HG03108 (cell line): ENCODE measurements at regions not wholly inside any gene's neighbourhood (a gene's known extent, or its start where the extent isn't known, plus 50 kb on each side); places are given as distances from the start of the nearest gene placed in this dataset.
"Not testable (repeated sequence)": the region's sequence is repeated elsewhere in the genome, so short reads cannot be mapped to it uniquely, and the experiment has no call there.

Experiments used
- ATAC-seq: cut with Tn5 transposase; IDR thresholded peaks from one replicate; pipeline ENCODE4 v1.9.1; 2021; ENCODE audit warnings: moderate library complexity; ENCODE audit not compliant: unreplicated experiment

DNA sequence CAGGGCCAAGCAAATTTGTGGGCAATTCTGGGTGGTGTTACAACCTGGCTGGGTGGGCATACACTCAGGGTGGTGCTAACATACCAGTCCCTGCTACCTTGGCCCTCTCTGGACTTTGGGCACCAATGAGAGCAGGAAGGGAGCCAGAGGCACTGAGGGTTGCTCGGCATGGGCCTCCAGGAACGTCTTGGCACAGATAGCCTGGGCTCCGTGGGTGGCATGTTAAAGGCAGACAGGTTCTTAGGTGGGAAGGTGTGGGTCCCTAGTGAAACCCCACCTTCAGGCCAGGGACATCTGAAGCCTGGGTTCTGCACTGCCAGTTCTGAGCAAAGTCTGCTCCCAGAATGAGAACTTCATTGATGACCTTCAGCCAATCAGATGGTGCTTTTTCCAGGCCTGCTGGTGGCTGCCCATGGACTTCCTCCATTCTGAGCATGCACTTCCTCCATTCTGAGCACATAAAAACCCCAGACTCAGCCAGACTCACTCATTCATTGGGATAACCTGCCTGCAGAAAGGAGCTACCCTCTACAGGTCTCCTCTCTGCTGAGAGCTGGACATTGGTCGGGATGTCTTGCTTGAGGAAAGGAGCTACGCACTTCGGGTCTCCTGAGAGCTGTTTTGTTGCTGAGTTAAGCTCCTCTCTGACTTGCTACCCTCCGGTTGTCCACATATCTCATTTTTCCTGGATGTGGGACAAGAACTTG, 2567.1 kb downstream of the PCDH9 start:
- ATAC-seq, result no peak

DNA sequence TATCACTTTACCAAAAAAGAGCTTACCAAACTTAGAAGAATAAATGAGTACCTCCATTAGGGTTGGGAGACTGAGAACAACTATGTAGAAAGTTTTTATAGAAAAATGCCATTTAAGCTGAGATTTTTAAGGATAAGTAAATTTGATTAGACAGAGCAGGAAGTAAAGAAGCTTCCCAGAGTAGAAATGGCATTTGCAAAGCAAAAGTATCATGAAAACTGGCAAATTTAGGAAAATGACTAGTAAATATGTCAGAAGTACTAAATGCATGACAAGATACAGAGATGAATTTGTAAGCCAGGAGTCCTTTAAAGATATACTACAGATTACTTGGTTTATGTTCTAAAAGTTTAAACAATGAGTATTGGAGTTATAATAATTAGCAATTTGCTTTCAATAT, 2581.8 kb downstream of the PCDH9 start:
- ATAC-seq, result no peak

DNA sequence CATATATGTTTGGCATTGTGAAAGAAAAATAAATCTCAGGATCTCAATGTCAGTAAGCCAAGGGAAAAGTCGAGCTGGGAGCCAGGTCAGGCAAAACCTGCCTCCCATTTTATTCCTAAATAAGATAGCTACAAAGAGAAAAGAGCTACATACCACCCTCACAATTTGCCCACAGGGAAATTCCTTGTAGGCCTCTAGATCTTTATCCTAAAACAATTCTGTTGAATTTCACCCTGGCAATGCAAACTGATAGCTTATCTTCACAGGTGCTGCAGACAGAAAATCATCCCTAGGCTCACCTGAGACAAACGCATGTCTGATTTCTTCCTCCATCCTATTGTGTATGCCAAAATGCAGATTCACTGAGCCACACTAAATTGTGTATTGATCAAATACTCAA, 2587.1 kb downstream of the PCDH9 start:
- no peak for ATAC-seq

DNA sequence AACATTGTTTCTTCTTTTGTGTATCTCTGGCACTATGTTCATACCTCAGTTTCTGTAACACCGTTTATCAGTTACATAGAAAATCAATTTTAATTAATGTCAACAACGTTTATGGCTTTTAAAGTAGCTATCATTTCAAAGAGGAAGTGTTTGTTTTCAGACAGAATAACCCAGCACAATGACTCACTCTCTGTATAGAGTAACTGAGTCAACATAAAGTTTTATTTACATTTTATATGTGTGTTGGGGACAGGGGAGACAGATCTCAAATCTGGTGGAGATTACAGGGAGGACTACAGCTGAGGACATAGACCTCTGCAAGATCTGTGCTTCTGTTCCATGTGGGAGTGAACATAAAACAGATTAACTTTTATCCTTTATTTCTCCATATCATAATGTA, 2590.1 kb downstream of the PCDH9 start:
- no peak for ATAC-seq

DNA sequence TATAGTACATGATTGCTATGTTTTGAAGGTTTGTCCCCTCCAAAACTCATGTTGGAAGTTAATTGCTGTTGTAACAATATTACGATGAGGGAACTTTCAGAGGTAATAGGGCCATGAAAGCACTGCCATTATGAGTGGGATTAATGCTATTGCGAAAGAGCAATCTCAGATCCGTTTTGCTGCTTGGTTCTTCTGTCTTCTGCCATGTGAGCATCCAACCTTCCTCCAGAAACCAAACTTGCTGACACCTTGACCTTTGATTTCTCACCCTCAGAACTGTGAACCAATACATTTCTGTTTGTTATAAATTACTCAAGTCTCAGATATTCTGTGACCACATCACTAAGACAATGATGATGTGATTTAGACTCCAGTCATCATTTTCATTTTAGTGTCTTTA, 2590.9 kb downstream of the PCDH9 start:
- ATAC-seq, result no peak

DNA sequence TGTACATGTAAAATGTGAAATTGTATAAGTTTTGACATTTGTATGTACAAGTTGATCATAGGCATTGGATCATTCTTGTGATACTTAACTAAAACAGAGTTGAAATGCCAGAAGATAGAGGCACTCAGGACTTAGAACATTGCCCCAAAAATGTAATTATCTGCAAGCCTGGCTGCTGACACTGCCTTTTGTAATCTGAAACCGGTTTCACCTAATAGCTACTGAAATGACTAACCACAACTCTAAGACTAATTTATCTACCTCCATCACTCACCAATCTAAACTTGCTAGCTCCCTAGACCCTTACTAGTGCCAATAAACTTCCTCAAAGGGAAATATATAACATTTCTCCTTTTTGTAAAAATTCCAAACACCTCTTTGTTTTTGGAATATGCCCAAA, 2596.2 kb downstream of the PCDH9 start:
- ATAC-seq, result no peak

DNA sequence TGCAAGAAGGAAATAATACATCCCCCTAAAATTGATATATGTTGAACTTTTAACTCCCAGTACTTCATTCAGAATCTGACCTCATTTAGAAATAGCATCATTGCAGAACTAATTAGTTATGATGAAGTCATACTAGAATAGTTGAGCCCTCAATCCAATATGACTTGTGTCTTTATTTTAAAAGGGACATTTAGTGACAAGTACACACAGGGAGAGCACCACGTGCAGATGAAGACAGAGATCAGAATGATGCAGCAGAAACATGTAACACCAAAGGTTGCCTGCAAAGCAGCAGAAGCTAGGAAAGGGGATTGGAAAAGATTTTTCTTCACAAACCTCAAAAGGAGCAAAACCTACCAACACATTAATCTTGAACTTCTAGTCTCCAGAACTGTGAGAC, 2602.5 kb downstream of the PCDH9 start:
- no peak for ATAC-seq

DNA sequence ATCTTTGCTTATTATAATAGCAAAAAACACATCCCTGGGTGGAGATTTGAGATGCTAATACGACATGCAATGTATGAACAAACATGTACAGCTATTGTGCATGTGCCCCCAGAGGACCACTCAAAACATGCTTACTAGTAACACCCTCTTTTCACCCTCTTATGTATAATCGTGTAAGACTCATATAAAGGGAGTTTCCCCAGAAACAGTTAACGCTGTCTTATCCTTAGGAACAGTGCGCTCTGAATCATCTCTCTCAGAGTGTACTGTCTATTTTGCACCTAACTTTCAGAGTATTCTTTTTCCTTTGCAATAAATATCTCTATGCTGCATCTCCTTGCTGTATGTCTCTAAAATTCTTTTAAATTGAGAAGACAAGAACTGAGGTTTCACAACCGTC, 2604.0 kb downstream of the PCDH9 start:
- no peak for ATAC-seq

DNA sequence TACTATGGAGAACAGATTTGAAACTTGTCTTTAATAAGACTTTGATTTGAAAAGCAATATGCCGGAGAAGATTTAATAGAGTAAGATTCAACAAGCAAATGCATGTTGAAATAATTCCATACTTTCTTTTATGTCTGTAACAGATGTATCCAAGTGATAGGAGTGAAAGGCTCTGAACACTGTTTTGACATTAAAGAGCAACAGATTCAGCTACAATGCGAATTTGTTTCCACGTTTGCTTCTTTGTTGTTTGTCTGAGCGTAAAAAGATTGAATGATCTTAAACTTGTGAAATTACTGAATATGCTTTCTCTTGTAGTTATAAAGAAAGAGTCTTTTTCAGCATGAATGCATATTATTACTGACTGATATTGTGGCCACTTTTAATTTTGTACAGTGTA, 2612.9 kb downstream of the PCDH9 start:
- ATAC-seq, result no peak

DNA sequence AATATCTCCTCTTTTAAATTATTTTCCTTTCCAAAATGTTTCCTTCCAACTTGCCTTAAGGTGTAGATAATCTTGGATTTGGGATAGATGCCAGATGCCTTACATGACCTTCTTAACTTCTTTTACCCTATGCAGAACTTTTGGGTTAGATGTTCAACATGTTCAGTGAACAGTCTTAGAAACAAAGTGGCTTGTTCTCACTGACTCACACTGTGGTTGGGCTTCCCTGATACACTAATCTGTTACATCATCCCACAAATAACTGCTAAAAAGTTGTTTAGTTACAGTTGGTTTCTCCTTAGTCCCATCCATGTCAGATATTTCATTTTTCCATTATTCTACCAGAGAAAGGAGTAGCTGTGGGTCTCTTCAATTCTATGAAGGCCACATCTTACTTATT, 2638.2 kb downstream of the PCDH9 start:
- no peak for ATAC-seq

DNA sequence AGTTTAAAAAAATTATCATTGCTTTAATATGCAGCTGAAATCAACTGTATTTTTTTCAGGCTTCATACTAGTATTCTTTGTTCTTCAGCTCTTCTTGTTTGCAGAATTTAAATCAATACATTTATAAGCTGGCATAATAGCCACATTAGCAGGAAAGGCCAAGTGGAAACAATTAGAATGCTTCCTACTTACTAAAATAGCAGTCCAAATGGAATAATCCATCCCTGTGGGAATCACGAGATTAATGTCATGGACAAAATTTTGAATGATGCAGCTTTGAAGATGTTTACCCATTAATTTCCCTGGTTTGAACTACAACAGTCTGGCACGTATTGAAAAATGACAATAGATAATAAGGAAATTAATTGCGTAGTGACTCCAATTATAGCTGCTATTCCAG, 2650.8 kb downstream of the PCDH9 start:
- no peak for ATAC-seq

DNA sequence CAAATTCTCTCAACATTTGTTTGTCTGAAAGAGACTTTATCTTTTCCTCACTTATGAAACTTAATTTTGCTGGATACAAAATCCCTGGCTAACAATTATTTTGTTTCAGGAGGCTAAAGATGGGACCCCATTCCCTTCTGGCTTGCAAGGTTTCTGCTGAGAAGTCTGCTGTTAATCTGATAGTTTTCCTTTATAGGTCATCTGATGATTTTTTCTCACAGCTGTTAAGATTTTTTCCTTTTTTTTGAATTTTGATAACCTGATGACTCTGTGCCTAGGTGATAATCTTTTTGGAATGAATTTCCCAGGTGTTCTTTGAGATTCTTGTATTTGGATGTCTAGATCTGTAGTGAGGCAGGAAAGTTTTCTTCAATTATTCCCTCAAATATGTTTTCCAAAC, 2661.4 kb downstream of the PCDH9 start:
- ATAC-seq, result no peak

DNA sequence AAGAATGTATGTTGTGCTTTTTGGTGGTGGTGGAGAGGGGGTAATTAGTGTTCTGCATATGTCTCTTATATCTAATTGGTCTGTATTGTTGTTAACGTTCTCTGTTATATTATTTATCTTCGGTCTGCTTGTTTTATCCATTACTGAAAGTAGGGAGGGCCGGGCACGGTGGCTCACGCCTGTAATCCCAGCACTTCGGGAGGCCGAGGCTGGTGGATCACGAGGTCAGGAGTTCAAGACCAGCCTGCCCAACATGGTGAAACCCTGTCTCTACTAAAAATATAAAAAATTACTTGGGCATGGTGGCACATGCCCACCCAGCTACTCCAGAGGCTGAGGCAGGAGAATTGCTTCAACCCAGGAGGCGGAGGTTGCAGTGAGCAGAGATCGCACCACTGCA, 2672.1 kb downstream of the PCDH9 start:
- ATAC-seq, result not testable (repeated sequence)

DNA sequence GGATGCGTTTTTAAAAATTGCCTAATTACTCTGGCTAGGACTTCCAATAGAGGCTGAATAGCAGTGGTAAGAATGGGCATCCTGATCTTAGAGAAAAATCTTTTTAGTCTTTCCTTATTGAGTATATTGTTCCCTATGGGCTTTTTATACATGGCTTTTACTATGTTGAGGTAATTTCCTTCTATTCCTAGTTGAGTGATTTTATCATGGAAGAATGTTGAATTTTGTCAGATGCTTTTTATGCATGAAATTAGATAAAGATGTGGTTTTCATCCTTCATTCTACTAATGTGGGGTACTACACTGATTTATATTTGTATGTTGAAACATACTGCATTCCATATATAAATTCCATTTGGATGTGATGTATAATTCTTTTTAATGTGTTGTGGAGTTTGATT, 2673.8 kb downstream of the PCDH9 start:
- ATAC-seq, result no peak

DNA sequence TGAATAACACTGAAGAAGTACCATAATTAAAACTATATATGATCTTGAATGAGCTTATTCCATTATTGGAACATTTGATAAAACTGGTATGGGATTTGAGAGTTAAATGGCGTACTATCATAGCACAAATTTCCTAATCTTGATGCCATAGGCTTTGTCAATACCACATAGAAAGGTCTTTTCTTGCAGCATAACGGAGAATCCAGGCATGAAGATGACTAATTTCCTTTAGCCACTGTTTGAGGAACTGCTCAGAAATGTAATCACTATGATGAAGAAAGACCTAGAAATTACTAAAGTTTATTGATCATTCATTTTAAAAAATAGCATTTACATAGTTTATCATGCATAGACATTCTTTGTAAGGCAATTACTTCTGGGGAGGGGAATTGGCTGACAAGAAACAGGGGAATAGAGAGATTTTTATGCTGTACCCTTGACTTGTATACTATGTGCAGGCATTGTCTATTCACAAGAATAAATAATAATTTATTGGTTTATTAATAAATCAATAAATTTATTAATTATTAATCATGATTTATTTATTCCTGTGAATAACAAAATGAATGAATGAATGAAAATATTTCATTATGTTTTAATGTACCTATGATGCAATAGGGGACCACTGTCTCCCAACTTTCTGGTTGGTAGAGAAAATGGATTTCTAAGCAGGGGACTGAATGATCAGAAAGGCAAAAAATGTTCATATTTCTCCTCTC, 2676.6 kb downstream of the PCDH9 start:
- ATAC-seq, result no peak

DNA sequence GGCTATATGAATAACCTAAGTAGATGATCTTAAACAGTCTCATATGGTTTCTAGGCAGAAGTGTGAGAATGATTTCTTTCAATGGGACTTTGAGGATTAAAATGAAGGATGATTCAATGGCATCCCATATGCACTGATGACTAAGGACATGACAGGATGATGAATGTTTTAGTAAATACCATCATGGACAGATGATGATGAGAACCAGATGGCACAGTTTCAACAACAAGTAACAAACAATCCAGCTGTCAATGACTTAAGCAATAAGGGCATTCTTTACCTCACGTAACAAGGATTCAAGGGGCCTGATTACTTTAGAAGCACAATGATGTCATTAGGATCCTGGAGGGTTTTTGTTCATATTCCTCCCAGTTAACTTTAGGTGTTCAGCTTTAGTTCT, 2678.4 kb downstream of the PCDH9 start:
- no peak for ATAC-seq

DNA sequence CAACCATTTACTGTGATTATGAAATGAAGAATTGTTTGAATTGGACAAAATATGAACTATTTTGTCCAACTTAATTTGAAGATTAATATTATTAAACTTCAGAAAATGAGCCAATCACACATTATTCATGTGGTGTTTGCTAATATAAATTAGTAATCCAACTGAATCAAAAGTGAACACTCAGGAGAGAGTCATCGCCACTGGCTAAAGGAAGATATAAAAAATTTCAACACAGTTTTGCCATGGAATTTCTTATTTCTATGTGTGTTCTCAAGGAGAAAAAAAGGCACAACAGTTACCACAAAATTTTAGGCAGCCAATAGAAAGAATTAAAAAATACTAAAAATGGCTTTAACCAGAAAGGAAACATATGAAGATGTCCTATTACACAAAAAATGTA, 2683.8 kb downstream of the PCDH9 start:
- no peak for ATAC-seq

DNA sequence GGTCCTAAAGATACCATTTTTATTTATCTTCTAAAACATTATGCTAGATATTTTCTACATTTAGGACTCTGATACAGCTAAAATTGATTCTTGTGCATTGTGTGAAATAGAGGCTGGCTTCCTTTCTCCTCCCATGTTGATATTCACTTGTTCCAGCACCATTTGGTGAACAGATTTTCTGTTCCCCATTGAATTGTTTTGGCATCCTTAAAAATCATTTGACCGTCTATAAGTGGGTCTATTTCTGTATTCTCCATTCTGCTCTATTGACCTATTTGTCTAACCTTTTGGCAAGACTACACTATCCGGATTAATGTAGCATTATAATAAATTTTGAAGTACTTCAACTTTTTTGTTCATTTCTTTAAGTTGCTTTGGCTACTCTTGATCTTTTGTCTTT, 2689.2 kb downstream of the PCDH9 start:
- no peak for ATAC-seq

DNA sequence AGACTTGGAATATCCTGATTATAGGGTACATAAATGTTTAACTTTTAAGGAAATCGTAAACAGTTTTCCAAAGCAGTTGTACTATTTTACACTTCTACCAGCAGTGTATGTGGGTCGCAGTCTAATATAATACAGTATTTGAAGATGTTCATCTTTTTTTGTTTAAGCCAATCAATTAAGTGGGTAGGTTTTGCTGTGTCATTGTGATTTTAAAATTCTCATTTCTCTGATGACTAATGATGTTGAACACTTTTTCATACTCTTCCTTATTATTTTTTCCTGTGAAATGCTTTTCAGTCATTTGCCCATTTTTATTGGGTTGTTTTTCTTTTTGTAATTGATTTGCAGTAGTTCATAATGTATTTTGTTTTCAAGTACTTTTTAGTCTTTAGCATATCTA, 2689.7 kb downstream of the PCDH9 start:
- ATAC-seq, result no peak

DNA sequence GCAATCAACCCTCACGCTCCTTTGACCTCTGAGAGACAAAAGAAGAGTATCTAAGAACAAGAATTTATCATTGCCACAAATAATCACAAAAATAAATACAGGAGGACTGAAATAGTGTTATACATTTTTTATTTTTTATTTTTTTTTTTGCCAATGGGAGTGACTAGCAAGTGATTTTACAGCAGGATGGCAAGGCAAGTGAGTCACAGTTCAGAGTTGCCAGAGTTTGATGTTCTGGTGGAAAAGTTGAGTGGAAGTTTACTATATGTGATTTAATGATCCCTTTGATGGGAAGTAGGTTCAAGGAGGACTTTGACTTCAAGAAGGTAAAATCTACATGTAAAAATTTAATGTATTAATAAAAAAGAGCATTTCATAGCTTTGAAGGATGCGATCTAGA, 2691.4 kb downstream of the PCDH9 start:
- ATAC-seq, result no peak

DNA sequence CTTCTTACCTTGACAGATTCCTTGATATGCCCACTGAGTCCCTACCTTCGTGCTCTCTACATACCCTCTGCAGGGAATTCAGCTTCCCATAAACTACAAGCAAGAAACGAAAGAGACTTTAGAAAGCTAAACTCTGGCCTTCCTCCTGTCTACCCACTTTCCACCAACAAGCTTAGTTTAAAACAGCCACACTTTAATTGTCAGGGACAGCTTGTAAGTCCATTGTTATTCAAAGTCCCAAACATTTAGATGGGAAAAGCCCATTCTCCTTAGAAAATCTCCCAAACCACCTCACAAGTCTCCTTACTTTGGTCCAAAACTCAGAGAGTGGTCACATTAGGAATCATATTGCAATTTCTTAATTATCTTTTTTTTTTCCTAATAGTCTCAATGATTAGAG, 2695.8 kb downstream of the PCDH9 start:
- ATAC-seq, result no peak

DNA sequence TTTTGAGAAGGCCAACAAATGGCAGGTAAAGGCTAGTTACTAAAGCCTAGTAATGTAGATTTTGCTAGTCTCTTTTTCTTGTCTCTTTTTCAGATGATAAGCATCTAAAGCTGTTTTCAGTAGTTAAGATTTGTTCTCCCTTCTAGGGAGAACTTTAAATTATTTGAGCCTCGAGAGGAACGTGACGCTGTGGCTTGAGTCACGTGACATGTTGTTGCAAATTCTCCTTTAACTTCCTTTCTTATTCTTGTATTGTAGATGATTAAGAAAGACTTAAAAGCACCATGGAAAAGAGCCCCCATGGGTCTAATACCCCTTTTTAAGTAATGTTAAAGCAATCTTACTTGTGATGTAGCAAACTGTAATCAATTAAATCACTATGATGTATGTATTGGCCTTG, 2698.7 kb downstream of the PCDH9 start:
- ATAC-seq, result no peak
